Astrocyte of the cerebellum (primary cell): ENCODE measurements at regions not wholly inside any gene's neighbourhood (a gene's known extent, or its start where the extent isn't known, plus 50 kb on each side); places are given as distances from the start of the nearest gene placed in this dataset.

Experiments
- DNase-seq: peaks from one replicate; pipeline ENCODE4 v3.0.0-alpha.2; 2011; ENCODE audit warnings: low read depth
- H3K4me3 ChIP-seq: 2 replicates; pipeline ENCODE4 v1.5.1; 2011; ENCODE audit warnings: mild to moderate bottlenecking, low read depth, low read length, moderate library complexity
- CTCF ChIP-seq: IDR thresholded peaks from 2 replicates; pipeline ENCODE4 v1.5.1; 2012; ENCODE audit warnings: low read length, low read depth, moderate library complexity, mild to moderate bottlenecking; ENCODE audit errors: missing control alignments
- in situ Hi-C: cut with HindIII; loops from 2 replicates; pipeline ENCODE4 v1.10.0; 2017; ENCODE audit warnings: low sequenced_read_pairs

GRCh38 chr12:113658006-113658655 lies 186.5 kb upstream of the LHX5 start:
- in situ Hi-C loops: no loop called here
- no peak for DNase-seq
- no peak for TF ChIP-seq CTCF
- no peak overlapping the region for H3K4me3 ChIP-seq

- in situ Hi-C loops: no loop called here
- no peak for DNase-seq
- no peak for TF ChIP-seq CTCF
- no peak overlapping the region for H3K4me3 ChIP-seq
Observed at GRCh38 chr12:113655919-113656318, 184.2 kb upstream of the LHX5 start.

GRCh38 chr12:113655479-113655878 lies 183.8 kb upstream of the LHX5 start:
- in situ Hi-C loops: no loop called here
- no peak for TF ChIP-seq CTCF
- no peak for DNase-seq
- H3K4me3 ChIP-seq: no peak overlapping the region

- TF ChIP-seq CTCF: no peak
- in situ Hi-C loops: no loop called here
- no peak for DNase-seq
- no peak overlapping the region for H3K4me3 ChIP-seq
Observed at GRCh38 chr12:113651662-113652061, 180.0 kb upstream of the LHX5 start.

- DNase-seq: no peak
- TF ChIP-seq CTCF: no peak
- in situ Hi-C loops: no loop called here
- H3K4me3 ChIP-seq: no peak overlapping the region
Observed at GRCh38 chr12:113650476-113650875, 178.8 kb upstream of the LHX5 start.

- in situ Hi-C loops: no loop called here
- H3K4me3 ChIP-seq: no peak overlapping the region
Observed at GRCh38 chr12:113649256-113649830, 177.7 kb upstream of the LHX5 start.

More at GRCh38 chr12:113649256-113649830, 177.7 kb upstream of the LHX5 start:
- DNase-seq: no peak
- no peak for TF ChIP-seq CTCF
